ENCODE measurements at regions not wholly inside any gene's neighbourhood (a gene's known extent, or its start where the extent isn't known, plus 50 kb on each side); places are given as distances from the start of the nearest gene placed in this dataset.

GRCh38 chr10:10313149-10313835 is 704.4 kb upstream of the CELF2 start:
- DNase-seq (ENCODE audit: low spot score), result no peak

DNA sequence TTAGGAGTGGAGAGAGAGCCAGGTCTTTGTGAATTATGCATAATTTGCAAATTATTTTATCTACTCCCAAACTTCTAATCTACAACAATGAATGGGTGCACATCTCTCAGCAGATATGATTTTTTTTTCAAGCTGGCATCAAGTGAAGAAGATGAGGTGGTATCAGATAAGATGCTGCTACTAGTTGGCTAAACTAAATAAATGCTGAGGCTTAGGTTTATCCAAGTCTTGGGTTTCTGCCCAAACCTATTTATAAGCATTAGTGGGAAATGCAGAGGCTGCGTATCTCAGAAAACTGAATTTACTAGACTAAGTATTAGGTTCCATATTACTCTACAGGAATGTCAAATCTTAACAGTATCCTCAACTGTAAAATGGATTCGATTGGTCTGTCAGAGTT is 703.0 kb upstream of the CELF2 start:
- no peak for DNase-seq (ENCODE audit: low spot score)

DNA sequence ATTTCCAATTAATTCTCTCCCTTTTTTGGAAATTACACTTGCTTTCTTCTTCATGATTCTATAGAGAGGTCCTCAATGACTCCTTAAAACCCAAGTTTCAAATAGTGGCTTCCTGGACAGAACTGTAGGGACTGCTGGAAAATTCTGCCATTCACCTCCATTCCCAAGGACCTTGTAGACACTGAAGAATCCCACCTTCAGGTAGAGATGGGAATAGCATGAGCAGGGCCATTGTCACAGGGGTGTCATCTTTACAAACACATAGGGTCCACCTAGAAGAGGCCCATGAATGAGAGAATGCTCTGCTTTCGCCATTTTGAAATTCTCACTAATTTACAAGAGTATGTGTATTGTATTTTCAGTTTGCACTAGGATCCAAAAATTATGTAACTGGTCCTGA is 701.7 kb upstream of the CELF2 start:
- no peak for DNase-seq (ENCODE audit: low spot score)

DNA sequence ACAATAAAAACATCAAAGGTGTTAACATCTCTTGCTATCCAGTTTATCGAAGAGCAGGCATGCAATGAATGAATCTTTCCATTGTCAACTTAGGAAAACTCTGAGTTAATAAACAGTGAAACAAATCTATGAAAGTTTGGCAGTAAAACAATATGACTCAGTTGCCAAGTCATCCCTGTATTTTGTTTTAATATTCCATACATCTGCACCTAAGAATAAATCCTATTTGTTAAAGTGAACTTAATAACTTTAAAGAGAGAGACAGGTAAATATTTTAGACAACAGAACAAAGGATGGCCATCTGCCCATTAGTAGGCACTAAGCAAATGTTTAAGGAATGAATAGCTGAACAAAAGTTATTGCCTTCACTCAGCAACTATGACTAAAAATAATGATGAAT is 700.5 kb upstream of the CELF2 start:
- DNase-seq (ENCODE audit: low spot score), result no peak

GRCh38 chr10:10318856-10319255 is 698.8 kb upstream of the CELF2 start:
- no peak for DNase-seq (ENCODE audit: low spot score)

DNA sequence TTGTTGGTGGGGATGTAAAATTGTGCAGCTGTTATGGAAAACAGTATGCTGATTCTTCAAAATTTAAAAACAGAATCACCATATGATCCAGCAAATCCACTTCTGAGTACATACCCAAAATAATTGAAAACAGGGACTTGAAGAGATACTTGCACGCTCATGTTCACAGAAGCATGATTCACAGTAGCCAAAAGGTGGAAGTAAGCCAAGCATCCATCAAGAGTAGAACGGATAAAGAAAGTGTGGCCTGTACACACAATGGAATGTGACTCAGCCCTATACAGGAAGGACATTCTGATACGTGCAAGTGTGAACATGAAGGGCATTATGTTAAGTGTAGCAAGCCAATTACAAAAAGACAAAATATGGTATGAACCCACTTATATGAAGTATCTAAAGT is 696.7 kb upstream of the CELF2 start:
- DNase-seq (ENCODE audit: low spot score), result no peak

DNA sequence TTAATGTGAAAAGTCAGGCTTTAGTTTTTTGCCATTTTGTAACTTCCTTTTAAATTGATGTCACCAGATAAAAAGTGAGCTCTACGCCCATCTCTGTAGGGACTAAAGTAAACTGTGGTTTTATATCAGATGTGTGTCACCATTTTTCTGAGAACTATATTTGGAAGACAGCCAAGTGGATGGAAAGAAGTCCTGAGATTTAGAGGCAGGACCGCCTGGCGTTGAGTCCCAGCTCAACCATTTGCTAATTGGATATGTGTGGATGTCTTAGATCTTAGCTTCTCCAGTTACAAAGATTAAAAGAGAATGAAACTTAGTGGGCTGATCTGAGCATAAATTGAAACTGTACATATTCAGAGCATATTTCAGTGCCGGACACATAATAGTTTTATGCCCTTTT is 691.6 kb upstream of the CELF2 start:
- no peak for DNase-seq (ENCODE audit: low spot score)

DNA sequence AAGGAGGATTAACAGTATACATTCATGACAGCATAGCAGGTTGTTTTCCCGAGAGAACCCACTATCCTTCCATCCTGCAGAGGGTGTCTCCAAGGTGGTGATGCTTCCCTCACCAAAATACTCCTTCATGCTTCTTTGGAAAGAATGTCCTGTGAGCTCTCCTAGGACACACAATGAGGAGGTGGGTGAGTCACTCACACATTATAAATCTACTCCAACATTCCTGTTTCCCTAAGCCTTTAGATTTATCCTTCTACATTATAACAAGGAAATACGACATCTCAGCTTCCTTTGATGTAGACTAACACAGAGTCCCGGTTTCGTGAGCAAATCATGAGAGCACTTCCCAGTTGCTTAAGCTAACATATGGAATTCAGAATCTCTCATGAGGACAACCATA is 689.7 kb upstream of the CELF2 start:
- no peak for DNase-seq (ENCODE audit: low spot score)

- DNase-seq (ENCODE audit: low spot score), result no peak
Measured at GRCh38 chr10:10330418-10330817, 687.3 kb upstream of the CELF2 start.

GRCh38 chr10:10332786-10333185 is 684.9 kb upstream of the CELF2 start:
- no peak for DNase-seq (ENCODE audit: low spot score)

DNA sequence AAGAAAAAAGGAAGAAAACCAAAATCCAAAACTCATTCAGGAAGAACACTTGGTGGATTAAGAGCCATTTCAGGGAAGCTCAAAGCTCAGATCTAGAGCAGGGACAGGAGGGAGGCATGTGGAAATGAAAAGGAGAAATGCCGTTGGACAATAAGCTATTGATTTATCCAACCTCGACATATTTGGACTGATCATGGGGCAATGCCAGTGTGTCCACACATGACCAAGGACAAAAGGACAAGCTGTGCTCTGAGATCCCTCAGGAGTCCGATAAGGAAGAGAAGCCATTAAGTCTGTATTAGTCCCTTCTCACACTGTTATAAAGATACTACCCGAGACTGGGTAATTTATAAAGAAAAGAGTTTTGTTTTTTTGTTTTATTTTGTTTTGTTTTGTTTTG is 684.0 kb upstream of the CELF2 start:
- DNase-seq (ENCODE audit: low spot score), result no peak

DNA sequence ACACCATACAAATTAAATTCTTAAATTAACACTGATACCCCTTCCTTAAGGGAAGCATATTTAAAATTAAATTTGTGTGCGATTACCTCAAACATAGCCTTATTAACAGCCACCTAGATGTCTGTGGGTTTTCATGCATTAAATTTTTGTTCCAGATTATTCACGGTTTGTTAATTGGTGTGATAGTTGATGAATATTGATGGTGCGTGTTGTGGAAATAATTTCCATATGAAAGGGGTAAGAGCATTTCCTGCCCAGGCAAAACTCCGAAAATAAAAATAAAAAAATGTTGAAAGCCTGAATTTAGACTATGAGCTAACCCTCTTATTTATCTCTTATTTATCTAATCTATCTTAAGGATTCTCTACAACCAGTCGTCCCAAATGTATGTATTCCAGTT is 679.3 kb upstream of the CELF2 start:
- DNase-seq (ENCODE audit: low spot score), result no peak

DNA sequence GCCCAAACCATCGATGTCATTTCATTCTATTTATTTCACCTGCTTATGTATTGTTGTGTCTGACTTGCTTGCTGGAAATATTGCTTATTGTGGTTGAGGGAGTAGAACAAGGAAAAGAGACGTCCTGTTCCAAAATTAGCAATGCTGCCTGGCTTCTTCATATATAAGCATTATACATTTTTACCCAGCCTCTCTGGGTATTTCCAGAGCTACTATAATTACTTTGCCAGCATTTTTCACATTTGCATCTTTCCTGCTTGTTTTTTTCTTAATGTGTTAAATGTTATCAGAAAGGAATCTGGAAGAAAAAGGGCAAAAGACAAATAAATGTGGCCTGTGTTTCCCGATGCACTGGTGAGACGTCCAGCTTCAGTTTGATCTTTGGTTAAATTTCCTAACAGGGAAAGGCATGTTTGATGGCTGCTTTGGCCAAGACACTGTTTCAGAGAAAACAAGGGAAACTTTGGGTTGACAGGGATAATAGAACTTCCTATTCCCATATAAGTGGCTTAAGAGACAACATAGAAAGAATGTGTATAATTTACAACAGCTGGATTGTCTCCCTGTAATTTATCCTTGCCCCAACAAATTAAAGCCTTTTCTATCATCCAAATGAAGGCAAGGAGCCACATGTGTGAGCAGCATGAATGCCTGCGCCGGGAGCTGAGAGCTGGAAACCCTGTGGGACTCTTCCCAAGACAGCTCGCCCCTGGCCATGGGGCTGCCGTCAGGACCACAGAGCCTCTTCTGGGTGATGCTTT is 671.1 kb upstream of the CELF2 start:
- no peak for DNase-seq (ENCODE audit: low spot score)

DNA sequence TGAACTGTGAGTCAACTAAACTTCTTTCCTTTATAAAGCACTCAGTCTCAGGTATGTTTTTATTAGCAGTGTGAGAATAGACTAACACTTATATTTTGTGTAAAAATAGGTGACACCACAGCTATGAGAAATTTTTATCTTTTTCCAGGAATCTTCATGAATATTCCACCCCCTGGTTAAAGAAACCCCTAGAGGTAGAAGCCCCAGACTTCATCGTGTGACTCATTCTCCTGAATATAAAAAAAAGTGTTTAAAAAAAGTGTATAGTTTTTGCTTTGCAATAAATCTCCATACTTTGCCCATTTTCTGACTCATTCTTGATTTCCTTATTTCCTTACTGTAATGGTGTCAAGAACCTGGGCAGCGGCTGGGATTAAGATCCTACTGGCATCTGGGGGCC is 667.6 kb upstream of the CELF2 start:
- DNase-seq (ENCODE audit: low spot score), result no peak

DNA sequence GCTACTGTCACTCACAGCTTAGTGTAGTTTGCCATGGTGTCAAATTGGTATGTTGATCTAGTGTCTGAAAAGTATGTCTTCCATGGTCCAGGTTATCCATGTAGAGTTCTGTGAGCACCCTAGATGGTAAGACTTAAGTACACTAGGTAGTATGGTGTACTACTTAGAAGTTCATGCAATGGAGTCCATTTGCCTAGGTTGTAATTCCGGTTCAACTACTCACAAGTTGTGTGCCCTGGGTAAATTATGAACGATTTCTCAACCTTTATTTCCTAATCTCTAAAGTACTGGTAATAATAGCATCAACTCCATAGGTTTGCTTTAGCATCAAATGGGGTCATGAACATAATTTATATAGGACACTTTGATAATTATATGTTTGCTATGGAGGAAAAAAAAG is 666.2 kb upstream of the CELF2 start:
- no peak for DNase-seq (ENCODE audit: low spot score)

- no peak for DNase-seq (ENCODE audit: low spot score)
Measured at GRCh38 chr10:10353326-10353868, 664.3 kb upstream of the CELF2 start.

DNA sequence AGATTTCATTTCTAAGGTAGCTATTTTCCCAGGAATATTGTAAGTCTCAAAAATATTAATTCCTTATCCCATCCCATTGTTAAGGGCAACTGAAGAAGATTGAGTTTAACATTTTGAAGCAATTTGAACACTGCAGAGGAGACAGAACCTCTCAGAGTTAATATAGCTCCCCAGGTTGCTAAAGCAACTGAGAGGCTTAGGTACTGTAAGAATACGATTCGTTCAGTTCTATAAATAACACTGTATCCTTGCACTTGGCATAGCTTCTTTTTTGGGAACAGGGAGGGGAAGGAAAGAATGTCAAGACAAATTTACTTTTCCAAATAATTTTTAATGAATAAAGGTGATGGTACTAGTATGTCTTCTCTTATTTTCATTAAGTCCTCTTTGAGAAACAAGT is 658.4 kb upstream of the CELF2 start:
- no peak for DNase-seq (ENCODE audit: low spot score)

DNA sequence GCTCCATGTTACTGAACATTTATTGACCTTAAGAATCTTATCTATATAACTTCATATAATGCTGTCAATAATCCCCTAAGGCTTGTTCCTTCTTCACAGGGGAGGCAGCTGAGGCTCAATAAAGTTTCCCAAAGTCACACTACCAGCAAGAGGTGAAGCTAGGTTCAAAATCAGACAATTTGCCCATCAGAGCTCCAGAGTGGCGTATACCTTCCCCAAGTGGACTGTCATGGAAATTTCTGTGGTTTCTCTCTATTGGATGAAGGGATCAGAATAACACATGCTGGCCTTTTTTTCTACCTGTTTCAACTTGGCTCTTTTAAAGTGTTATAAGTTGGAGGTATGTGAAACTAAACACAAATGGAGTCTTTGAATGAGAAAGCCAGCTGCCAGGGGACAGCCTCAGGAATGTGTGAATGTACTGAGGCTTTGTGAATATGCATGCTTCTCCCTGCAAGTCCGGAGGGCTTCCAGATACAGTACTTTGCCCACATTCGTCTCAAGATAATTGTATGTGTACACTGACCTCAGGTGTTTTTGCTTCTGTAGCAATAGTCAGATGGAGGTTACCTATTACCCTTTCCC is 656.3 kb upstream of the CELF2 start:
- DNase-seq (ENCODE audit: low spot score), result no peak

DNA sequence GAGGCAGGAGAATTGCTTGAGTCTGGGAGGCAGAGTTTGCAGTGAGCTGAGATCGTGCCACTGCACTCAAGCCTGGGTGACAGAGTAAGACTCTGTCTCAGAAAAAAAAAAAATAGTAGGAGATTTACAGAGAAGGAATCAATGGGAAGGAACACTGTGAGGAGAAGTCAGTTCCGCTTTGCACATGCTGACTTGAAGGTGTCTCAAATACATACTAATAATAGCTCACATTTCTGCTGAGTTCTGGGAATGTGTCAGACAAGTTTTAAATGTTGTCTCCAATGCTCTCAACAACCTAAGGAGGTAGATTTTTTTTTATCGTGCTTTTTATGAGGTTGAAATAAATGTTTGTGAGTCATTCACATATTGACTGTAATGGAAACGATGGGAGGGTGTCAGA is 654.9 kb upstream of the CELF2 start:
- DNase-seq (ENCODE audit: low spot score), result no peak

DNA sequence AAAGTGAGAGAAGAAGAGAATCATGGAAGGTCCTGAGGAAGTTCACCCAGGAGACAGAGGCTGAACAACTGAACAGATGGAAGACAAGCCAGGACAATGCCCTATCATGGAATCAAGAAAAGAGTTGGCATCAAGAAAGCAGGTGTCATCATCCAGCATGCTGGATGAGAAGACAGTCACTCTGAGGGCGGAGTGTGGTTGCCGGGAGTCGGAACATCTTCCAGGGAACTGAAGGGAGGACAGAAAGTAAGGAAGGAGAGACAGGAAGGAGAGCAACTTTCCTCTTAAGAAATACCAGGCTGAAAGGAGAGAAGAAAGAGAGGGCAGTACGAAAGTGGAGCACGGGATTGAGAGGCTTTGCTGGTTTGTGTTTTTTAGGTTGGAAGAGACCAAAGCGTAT is 654.5 kb upstream of the CELF2 start:
- DNase-seq (ENCODE audit: low spot score), result no peak

DNA sequence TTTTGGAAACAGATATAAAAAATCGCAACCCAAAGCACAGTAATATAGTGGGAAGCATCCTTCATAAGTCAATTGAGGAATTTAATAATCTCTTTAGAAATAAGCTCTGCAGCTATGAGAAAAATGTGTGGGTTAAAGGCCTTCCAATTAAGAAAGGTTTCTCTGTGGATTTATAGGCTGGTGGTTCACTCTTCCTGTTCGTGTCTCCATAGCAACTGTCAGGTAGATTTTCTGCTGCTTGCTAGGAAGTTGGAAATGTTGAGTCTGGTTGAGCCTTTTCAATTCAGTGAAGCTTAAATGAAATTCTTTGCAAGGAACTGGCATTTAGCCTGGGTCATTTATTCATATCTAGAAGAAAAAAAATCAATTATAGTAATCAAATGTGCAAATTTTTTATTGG is 652.8 kb upstream of the CELF2 start:
- no peak for DNase-seq (ENCODE audit: low spot score)

DNA sequence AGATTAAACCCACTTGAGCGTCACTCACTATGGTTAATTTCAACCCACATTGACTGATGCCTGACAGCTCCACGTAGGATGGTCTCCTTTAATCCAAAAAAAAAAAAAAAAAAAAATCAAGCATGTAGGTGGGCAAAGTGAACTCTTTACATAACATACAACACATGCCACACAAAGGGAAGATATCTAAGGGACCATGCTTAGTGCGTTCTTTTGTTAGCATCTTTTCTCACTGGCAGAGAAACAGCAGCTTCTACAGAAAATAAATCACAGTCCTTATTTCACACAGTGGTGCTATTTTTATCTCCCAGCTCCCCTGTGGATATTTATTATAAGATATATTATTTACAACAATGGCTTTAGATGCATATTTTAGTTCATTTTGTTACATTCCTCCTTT is 652.0 kb upstream of the CELF2 start:
- DNase-seq (ENCODE audit: low spot score), result no peak

DNA sequence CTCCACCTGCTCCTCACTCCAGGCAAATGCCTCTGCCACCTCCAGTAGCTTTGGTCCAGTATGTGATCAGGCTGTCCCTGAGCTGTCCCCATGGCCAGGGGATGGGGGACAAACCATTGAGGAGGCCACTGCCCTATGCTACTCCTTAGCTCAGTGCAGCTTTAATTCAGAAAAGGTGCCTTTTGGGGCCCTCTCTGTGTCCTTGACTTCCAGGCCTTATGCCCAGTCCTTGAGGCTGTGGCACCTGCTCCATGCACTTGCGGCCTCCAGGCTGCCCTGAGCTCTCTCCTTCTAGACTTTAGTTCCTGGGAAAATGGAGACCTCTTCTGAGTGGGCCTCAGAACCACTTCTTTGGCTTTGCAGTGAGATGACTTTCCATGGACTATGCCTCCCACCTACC is 650.8 kb upstream of the CELF2 start:
- no peak for DNase-seq (ENCODE audit: low spot score)

Measured in D341Med (cell line).